ENCODE measurements at regions not wholly inside any gene's neighbourhood (a gene's known extent, or its start where the extent isn't known, plus 50 kb on each side); places are given as distances from the start of the nearest gene placed in this dataset.

GRCh38 chr1:24980836-24981630 is 51.0 kb upstream of the RUNX3 start:
- TF ChIP-seq, protein P1, sequence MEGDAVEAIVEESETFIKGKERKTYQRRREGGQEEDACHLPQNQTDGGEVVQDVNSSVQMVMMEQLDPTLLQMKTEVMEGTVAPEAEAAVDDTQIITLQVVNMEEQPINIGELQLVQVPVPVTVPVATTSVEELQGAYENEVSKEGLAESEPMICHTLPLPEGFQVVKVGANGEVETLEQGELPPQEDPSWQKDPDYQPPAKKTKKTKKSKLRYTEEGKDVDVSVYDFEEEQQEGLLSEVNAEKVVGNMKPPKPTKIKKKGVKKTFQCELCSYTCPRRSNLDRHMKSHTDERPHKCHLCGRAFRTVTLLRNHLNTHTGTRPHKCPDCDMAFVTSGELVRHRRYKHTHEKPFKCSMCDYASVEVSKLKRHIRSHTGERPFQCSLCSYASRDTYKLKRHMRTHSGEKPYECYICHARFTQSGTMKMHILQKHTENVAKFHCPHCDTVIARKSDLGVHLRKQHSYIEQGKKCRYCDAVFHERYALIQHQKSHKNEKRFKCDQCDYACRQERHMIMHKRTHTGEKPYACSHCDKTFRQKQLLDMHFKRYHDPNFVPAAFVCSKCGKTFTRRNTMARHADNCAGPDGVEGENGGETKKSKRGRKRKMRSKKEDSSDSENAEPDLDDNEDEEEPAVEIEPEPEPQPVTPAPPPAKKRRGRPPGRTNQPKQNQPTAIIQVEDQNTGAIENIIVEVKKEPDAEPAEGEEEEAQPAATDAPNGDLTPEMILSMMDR (IDR thresholded peaks at IDR 0.05; ENCODE audit: control extremely low read depth, extremely low read depth, low read depth, missing control alignments), result no peak
- ChIA-PET CTCF (interaction anchor here (1.3 kb wide), 1 partner anchor 14 kb away, joined by 3 read pairs; no protein-coding TSS in a partner anchor), POLR2A (no interaction called here)
- DNase-seq (ENCODE audit: extremely low spot score), result no peak
